ENCODE measurements at regions not wholly inside any gene's neighbourhood (a gene's known extent, or its start where the extent isn't known, plus 50 kb on each side); places are given as distances from the start of the nearest gene placed in this dataset.
"Not testable (repeated sequence)": the region's sequence is repeated elsewhere in the genome, so short reads cannot be mapped to it uniquely, and the experiment has no call there.

GRCh38 chr21:38614558-38614957 is 116.3 kb upstream of the ERG start:
- no peak for DNase-seq

GRCh38 chr21:38619480-38619879 is 121.2 kb upstream of the ERG start:
- no peak for DNase-seq

DNA sequence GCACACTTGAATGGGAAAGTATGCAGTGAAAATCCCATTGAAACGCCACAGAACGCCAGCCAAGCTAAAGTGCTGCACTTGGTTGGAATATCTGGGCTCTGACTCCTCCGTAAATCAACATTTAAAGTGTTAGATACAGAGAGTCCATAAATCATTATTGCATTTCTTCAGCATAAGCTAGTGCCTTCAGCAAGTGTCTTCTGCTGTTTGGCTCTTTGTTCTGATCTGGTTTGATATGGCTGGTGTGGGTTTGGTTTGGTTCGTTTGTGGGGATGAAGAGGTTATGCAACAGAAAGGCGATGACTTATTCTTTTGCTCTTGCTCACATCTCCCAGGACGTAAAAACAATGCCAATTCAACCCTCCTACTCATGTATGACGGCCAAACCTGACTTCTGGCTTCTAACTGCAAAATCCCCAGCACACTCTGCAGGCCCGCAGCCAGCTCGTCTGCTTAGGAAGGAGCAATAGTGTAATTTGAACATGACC is 121.8 kb upstream of the ERG start:
- DNase-seq, result no peak

DNA sequence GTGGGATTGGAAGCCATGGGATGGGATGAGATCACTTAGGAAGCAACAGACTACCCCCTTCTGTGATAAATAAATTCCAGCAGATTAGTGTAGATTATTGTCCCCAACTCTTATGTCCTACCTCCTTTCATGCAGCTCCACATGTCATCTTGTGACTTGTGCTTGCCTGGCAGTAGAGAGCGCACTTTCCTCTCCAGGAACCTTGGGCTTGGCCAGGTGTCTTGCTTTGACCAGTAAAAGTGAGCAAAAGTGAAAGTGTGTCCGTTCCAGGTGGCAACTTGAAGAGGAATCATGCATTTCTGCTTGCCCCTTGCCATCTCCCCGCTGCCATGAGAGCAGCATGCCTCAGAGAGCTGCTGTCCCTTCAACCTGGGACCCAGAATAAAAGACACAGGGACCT is 122.9 kb upstream of the ERG start:
- no peak for DNase-seq

DNA sequence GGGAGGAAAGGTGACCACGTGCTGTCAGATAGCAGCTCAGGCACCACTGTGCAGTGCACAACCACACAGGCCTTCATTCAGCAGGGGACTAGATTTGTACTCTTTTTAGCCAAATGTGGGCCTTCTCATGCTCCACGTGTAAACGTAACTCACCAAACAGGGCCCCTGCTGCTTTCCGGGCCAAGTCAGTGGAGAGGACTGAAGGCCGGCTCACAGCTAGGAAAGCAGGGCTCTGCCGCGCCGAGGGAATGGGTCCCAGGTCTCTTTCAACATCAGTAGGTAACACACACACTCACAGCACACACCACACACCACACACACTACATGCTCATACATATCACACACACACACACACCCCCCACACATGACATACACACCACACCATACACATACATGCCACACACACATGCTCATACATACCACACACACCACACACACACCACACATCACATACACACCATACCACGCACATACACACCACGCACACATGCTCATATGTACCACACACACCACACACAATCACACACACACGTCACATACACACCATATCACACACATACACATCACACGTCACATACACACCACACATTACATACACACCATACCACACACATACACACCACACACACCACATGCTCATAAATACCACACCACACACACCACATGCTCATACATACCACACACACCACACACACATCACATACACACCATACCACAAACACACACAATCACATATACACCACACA is 124.0 kb upstream of the ERG start:
- no peak for DNase-seq

DNA sequence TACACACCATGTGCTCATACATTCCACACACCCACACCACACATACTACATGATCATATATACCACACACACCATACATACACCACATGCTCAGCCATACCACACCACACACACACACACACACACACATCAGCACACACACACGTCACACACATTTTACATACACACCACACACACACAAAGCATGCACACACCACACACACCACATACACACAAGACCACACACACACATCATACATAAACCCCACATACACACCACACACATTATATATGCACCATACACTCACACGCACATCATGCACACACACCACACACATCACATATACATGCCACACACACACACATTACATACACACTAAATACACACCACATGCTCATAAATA is 124.5 kb upstream of the ERG start:
- DNase-seq, result no peak

DNA sequence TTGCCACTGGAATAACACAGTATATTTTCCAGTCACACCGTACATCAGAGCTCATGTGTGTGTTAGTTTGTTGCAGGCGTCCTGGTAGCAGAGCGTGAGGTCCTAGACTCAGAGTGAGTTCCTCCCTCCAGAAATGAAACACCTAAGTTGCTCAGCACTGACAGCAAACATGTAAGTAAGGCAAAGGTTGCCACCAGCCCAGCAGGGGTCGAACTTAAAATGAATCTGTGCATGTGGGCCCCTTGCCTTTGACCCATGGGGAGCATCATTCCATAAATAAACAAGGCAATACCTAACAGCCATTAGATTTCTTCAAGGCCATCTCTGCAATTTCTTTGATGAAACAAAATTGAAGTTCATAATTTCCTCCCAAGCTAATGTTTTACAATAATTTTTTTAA is 125.3 kb upstream of the ERG start:
- no peak for DNase-seq

DNA sequence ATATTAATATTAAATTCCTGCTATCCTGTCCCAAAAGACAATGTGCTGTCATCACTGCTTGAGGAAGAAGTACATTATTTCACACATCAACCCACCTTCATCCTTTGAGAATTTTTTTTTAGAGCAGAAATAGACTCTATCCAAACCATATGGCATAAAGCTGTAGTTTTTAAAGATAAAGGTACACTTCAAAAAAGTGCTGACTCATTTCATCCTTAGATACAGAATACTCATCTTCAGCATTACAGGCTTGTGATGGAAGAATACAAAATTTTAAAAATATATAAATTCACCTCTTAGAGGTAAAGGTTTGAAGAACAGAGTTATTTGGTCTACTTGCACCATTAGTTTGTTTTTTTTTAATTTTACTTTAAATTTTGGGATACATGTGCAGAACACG is 126.7 kb upstream of the ERG start:
- no peak for DNase-seq

- no peak for DNase-seq
These were observed 128.0 kb upstream of the ERG start for GRCh38 chr21:38626306-38626705.

DNA sequence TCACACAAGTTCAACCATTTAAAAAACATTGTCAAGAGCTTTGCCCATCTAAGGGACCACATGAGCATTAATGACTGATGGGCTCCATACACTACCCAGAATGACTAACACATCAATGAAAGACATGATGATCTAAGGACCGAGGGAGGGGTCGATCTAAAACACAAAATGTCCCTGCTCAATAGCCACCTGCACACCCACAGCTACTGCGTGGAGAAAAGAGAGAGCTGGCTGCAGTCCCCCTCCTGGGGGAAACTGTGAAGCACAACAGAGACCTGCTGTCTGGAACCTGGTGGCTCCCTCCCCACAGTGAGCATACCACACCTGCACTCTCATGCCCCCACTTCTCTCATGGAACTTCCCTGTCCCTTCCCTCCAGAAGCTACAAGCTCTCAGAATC is 130.1 kb upstream of the ERG start:
- no peak for DNase-seq

DNA sequence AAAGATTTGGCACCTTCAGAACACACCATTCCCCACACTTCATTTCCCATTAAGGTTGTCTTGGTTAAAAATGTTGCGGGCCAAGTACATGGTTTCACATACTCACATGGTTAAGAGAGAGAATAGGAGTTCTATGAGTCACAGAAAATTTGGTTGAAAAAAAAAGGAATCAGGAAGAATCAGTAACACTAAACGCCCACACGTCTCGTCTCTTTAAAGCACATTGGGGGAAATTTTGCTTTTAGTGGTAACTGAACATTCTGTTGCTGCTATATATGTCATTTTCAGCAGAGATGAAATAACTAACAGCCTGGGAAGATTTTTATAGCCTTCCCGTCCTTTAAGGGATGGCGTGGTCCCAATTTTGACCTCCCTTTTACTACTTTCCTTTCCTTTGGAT is 132.9 kb upstream of the ERG start:
- DNase-seq, result no peak

DNA sequence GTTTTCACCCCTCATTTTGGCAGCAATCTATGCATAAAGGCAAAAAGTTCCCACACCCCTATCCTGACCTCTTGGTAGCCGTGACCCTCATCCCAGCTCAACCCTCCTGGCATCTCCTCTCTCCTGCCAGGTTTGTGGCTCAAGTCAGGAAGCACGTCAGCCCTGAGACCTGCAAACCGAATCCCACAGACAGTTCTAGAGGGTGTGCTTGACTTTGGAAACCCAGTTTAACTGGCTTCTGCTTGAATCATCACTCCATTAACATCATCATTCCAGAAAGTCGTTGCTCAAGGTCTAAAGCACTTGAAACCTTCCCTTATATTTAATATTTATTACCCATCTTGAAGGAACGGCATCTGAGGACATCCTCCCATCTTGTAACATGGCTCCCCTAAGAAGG is 133.4 kb upstream of the ERG start:
- DNase-seq, result no peak

GRCh38 chr21:38637161-38637560 is 138.9 kb upstream of the ERG start:
- DNase-seq, result no peak

- DNase-seq, result no peak
These were observed 141.5 kb upstream of the ERG start for GRCh38 chr21:38639571-38640354.

- DNase-seq, result not testable (repeated sequence)
These were observed 142.1 kb upstream of the ERG start for GRCh38 chr21:38640355-38640742.

- no peak for DNase-seq
These were observed 145.2 kb upstream of the ERG start for GRCh38 chr21:38643404-38644023.

DNA sequence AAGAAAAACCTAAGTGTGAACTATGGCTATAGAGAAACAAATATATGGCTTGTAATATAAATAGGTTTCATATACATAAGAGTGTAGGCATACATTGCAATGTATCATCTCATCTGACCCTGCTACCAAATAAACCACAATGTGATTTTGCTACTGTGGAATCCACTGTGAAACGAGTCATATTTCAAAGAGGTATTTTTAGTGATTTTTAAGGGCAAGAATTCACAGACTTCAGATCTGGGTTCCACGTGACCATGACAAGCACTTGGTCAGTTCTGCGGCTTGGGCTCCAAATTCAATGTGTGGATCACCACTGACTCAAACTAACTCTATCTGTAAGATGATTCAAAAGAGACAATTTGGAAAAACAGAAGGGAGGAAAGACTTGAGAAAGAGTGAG is 147.0 kb upstream of the ERG start:
- no peak for DNase-seq

DNA sequence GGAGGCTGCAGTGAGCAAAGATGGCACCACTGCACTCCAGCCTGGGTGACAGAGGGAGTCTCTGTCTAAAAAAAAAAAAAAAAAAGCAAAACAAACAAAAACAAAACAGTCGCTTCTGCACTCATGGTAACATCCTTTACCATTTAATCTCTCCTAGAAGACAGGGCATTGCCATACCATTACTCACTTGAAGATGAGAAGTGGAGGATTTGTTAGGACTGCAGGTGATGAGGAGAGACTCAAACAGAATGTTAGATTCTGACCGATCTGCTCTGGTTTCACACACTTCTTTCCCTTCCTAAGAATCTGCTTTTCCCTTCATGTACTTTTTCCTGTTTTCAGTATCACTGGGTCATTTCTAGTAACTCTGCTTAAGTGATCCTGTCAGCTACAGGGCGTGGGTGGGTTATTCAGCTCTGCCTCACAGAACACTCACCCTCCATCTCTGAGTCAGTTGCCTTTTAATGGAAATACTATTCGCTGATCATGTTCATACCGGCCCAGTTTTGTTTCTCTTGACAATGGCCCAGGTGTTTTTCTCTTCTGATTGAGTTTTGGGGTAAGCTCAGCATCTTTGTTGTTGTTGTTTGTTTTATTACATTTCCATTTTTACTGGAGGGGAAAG is 148.0 kb upstream of the ERG start:
- DNase-seq, result no peak

GRCh38 chr21:38649120-38649519 is 150.8 kb upstream of the ERG start:
- DNase-seq, result no peak

DNA sequence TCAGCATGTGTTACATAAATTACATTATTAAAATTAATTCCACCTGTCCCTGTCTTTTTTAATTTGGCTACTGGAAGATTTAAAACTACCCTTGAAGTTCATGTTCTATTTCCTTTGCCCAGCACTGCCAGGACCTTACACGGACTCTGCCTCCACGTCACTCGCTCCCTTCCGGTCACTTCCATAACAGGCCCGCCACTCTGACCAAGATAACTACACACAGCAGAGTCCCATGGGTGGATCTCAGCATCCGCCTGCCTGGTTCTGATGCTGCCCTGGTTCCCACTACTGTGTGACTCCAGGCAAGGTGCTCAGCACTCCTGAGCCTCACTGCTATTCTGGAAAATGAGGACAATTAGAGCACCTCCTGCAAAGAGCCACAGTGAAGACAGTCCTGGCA is 153.3 kb upstream of the ERG start:
- DNase-seq, result no peak

DNA sequence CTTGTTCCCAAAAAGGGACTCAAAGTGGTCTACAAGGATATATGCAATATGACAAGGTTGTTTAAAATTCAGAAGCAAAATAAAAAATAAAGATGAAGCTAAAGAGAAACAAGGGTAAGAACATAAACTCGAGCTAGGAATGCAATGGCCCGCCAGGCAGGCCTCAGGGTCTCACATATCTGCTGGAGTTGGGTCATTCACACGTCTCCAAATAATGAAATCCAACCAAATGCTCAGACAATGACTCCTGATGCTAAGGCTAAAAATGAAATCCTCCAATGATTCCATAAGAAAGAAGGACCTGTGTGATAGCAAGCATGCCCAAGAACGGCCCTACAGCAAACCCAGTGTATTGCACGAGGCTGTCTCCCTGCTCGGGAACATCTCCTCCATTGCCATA is 153.3 kb upstream of the ETS2 start:
- DNase-seq, result no peak

GRCh38 chr21:38654580-38654979 is 151.1 kb upstream of the ETS2 start:
- DNase-seq, result no peak

DNA sequence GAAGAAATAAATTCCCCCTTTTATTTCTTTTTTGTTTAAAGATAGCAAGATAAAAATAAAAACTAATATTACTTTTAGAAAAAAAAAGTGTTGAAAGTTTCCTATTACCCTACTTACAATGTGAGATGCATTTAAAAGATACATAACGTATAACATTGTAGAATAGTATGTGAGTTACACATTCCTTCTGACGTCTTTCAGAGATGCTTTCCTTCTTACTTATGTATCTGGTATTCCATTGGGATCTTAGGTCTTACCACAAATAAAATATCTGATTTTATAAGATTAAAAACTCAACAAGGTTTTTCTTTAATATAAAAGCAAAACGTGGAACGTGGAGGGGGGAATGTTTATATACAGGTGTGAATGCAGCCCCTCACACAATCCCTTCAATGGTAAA is 147.2 kb upstream of the ETS2 start:
- no peak for DNase-seq

GRCh38 chr21:38659936-38660332 is 145.8 kb upstream of the ETS2 start:
- DNase-seq, result no peak
